ENCODE measurements at regions not wholly inside any gene's neighbourhood (a gene's known extent, or its start where the extent isn't known, plus 50 kb on each side); places are given as distances from the start of the nearest gene placed in this dataset.

DNA sequence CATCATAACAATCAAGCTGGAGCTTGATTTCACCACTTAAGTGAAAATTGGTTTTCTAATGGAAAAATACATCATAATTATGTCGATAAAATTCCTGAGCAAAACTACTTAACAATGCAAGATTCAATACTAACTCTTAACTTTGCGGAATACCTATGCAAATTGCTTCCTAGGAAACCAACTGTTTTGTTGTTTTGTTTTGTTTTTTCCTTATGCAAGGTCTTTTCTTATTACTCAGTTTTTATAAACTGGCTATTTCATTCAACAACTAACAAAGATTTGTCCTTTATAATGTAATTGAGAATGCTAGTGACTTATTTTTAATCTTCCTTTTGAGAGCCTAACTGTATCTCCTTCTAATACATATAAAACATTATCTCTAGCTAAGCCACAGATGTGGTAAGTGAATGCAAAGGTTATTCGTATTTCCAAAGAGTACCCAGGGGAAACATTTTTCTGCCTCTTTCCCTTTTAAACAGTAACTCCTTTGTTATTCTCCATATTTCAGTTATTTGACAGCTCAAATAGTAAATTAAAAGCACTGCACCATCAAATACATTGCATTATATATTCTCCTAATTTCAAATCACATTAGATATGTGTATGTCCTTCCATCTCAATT is 609.4 kb downstream of the SLCO4C1 start:
- no TSS peak for BruUV-seq (replicated peaks)
- intact Hi-C loops (cut with micrococcal nuclease) = no loop called here
- TF ChIP-seq, protein P1, sequence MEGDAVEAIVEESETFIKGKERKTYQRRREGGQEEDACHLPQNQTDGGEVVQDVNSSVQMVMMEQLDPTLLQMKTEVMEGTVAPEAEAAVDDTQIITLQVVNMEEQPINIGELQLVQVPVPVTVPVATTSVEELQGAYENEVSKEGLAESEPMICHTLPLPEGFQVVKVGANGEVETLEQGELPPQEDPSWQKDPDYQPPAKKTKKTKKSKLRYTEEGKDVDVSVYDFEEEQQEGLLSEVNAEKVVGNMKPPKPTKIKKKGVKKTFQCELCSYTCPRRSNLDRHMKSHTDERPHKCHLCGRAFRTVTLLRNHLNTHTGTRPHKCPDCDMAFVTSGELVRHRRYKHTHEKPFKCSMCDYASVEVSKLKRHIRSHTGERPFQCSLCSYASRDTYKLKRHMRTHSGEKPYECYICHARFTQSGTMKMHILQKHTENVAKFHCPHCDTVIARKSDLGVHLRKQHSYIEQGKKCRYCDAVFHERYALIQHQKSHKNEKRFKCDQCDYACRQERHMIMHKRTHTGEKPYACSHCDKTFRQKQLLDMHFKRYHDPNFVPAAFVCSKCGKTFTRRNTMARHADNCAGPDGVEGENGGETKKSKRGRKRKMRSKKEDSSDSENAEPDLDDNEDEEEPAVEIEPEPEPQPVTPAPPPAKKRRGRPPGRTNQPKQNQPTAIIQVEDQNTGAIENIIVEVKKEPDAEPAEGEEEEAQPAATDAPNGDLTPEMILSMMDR (IDR thresholded peaks at IDR 0.05; ENCODE audit: extremely low read depth in 1 of 2, insufficient read depth in 1 of 2, low read depth in 1 of 2, low read length in 2 of 2) = no peak
- TF ChIP-seq EZH2 (IDR thresholded peaks at IDR 0.05; ENCODE audit: borderline replicate concordance, low read depth, low read length, severe bottlenecking) = no peak
- no peak for TF ChIP-seq GATA2 (IDR thresholded peaks at IDR 0.05; ENCODE audit: insufficient read depth, insufficient read length, low read depth, low read length)
- TF ChIP-seq, protein P2, sequence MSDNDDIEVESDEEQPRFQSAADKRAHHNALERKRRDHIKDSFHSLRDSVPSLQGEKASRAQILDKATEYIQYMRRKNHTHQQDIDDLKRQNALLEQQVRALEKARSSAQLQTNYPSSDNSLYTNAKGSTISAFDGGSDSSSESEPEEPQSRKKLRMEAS (IDR thresholded peaks at IDR 0.05; ENCODE audit: insufficient read depth, insufficient read length) = no peak
- TF ChIP-seq JUN (IDR thresholded peaks at IDR 0.05; ENCODE audit: borderline replicate concordance, insufficient read depth, insufficient read length, low read depth) = no peak
- TF ChIP-seq POLR2A (IDR thresholded peaks at IDR 0.05; ENCODE audit: low read depth, low read length) = no peak
- TF ChIP-seq MYC (IDR thresholded peaks at IDR 0.05; ENCODE audit: low read depth, low read length) = no peak
- TF ChIP-seq FOS (IDR thresholded peaks at IDR 0.05; ENCODE audit: borderline replicate concordance, insufficient read depth, low read length) = no peak
- Histone ChIP-seq H3K79me2 (ENCODE audit: control insufficient read depth, insufficient read depth, low read length) (no peaks in the 10 kb centered on the region), H3K4me1 (ENCODE audit: control insufficient read depth, extremely low read depth, insufficient read depth, low read length) (no peaks in the 10 kb centered on the region), H2AFZ (ENCODE audit: low read depth, low read length) (no peak overlapping the region), H4K20me1 (replicated peaks; ENCODE audit: control insufficient read depth, extremely low read depth, insufficient read depth, low read length) (no peaks in the 10 kb centered on the region), H3K27ac (ENCODE audit: insufficient read depth, low read depth, low read length) (no peak overlapping the region), H3K9ac (replicated peaks; ENCODE audit: extremely low read depth, insufficient read depth, low read length) (no peak overlapping the region), H3K36me3 (ENCODE audit: control insufficient read depth in 2 of 2, extremely low read depth in 1 of 2, insufficient read depth in 2 of 2, low read length in 2 of 2) (no peaks in the 10 kb centered on the region), H3K4me2 (ENCODE audit: insufficient read depth, low read length) (no peak overlapping the region), H3K9me3 (replicated peaks; ENCODE audit: control insufficient read depth, insufficient read depth, low read length) (no peaks in the 10 kb centered on the region), H3K4me3 (replicated peaks in 1 of 3; ENCODE audit: insufficient read depth in 1 of 3, low read depth in 1 of 3, low read length in 3 of 3) (no peak overlapping the region), H3K9me1 (replicated peaks; ENCODE audit: control insufficient read depth, extremely low read depth, insufficient read depth, low read length) (no peaks in the 10 kb centered on the region), H3K27me3 (ENCODE audit: control insufficient read depth in 2 of 2, insufficient read depth in 2 of 2, low read length in 2 of 2) (no peaks in the 10 kb centered on the region)
- no peak for DNase-seq (ENCODE audit: low read depth, low spot score)
- CTCF ChIA-PET = interaction anchor here (2.5 kb wide), 1 partner anchor 8 kb away, joined by 18 read pairs; no protein-coding TSS in a partner anchor
- no peak for FAIRE-seq
- dilution Hi-C loops (cut with MboI; ENCODE audit: extremely low pct_ligation_motif_present, low sequenced_read_pairs) = no loop called here
- POLR2A ChIA-PET = no interaction called here
